NOMO-1 (cell line): ENCODE measurements at regions not wholly inside any gene's neighbourhood (a gene's known extent, or its start where the extent isn't known, plus 50 kb on each side); places are given as distances from the start of the nearest gene placed in this dataset.

Source experiments
- DNase-seq, 2 experiments: peaks; one replicate each; lab custom pipeline; 2025; ENCODE audit not compliant: unreplicated experiment in 2 of 2; lab: John Stamatoyannopoulos, UW

DNA sequence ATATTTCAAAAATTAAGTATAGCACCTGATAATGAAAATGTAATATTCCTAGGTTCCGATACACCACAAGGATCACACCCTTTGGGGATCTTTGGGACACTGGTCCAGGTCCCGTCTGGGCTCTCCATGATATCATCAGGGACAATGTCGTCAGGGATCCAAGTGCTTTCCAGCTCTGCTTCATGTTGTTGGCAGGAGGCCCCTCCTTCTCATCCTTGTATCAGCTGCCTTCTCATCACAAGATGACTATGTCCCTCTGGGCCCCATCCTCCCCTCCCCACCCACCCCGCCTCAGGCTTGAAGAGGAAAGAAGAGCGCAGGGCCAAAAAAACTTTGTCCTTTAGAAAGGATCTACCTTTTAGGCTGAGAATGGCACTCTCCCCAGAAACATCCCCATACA is 128.3 kb upstream of the KLF3 start:
- DNase-seq: no peak

DNA sequence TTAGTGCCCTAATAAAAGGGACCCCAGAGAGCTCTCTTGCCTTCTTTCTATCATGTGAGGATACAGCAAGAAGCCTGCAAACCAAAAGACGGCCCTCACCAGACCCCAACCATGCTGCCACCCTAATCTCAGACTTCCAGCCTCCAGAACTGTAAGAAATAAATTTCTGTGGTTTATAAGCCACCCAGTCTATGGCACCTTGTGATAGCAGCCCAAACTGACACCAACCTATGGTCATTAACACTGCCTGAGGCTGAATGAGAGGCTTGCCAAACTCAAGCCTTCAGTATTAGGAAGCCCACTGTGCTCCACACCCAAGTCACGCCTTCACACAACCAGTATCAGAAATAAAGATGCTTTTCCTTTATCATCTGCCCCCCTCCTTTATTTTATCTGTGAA is 127.3 kb upstream of the KLF3 start:
- no peak for DNase-seq

GRCh38 chr4:38537666-38538065 is 126.3 kb upstream of the KLF3 start:
- DNase-seq: no peak

DNA sequence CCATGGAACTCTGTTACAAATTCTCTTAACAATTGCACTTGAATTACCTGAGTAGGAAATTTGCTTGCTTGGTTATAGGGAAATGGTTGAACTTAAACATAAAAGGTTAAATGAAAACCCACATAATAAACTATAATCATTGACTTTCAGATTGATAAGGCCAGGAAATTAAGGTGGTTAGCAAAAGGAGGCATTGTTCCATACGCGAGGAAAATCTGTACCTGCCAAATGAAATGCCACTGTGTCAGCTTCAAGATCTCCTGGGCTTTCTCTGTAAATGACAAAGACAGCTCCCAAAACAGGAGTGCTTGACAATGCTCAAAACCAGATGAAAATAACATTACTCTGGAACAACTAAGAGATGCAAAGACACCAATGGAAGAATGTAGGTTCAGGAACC is 125.5 kb upstream of the KLF3 start:
- no peak for DNase-seq

- DNase-seq: no peak
Observed at GRCh38 chr4:38539501-38539900, 124.5 kb upstream of the KLF3 start.

- DNase-seq: no peak
Observed at GRCh38 chr4:38547052-38547451, 116.9 kb upstream of the KLF3 start.

DNA sequence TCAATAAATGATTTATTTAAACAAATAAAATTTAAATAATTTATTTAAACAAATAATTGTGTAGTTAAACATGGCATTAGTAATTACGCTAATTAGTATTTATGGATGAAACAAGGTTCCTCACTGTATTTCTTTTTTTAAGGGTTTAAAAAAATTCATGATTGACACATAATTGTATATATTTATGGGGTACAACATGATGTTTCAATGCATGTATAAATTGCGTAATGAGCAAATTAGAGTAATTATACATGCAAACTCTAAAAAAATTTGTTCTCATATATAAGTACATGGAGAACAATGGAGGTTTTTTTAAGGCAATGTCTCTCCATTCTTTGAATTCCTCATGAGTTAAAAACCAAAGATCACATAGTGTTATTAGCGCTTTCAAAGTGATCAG is 115.7 kb upstream of the KLF3 start:
- no peak for DNase-seq

DNA sequence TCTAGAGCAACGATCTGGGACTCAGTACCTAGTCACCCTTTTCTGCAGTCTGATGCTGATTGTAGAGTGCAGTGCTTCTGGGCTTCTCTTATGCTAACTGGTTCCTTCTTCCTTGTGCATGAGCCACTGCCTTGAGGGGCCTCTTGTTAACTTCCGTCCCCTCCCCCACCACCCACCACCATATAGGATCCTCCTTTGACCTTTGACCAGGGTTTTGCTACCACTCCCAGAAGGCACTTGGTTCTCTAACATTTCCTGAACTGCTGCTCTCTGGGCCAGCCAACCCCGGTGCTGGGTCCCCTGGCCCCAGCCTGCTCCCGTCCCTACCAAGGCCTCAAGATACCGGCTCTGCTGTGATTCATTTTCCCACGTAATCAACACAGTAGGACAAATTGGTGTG is 104.6 kb upstream of the KLF3 start:
- peak in 1 of 2 experiments; percentile 8 for DNase-seq

- DNase-seq: no peak
Observed at GRCh38 chr4:38560340-38560739, 103.7 kb upstream of the KLF3 start.

DNA sequence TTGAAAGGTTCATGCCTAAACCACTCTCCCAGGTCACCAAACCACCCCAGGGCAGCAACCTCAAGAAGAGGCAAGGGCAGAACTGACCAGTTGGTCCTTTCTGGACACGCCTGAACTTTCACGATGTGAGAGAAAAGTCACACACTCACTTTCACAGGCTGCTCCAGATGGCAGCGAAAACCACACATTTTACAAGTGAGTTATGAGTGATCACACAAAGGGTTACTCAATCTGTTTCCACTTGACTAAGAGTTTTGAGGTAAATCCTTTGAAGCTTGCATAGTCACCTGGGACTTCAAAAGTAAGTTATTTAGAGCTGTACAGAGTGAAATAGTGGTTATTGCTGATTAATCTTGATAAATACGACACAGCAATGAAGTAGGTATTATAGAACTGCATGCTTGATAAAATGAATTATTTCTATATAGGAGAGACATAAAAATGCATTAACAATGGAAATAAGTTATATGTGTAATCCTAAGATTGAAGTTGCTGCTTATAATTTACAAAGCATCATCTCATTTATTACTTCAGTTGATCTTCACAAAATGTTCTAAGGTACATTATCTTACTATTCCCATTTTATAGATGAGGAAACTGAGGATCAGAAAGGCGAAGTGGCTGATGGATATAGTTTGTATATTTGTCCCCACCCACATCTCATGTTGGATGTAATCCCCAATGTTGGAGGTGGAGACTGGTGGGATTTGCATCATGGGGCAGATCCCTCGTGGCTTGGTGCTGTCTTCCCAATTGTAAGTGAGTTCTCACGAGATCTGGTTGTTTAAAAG is 103.0 kb upstream of the KLF3 start:
- DNase-seq: peak in 1 of 2 experiments; percentile 27

DNA sequence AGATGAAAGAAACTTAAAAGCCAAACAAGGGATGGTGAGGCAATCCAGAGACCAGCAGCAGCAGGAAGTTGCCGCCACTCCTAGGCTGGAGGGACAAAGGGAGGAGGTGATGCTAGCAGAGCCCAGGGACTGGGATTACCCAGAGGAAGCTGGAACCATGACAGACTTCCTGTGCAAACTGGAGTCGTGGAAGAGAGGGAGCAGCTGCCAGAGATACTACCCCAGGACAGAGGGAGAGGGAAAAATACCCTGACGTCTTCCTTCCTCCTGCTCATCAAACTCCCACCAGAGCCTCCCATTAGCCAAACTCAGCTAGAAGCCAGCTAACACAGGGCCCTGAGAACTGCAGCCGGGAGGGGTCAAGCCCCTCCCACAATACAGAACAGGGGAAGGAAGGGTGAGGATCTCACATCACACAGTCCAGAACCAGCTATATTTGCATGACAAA is 101.2 kb upstream of the KLF3 start:
- DNase-seq: no peak

GRCh38 chr4:38563707-38564495 is 100.1 kb upstream of the KLF3 start:
- no peak for DNase-seq

- DNase-seq: no peak
Observed at GRCh38 chr4:38565271-38566199, 98.5 kb upstream of the KLF3 start.

GRCh38 chr4:38566806-38567398 is 97.1 kb upstream of the KLF3 start:
- no peak for DNase-seq

- DNase-seq: no peak
Observed at GRCh38 chr4:38567457-38567856, 96.5 kb upstream of the KLF3 start.

DNA sequence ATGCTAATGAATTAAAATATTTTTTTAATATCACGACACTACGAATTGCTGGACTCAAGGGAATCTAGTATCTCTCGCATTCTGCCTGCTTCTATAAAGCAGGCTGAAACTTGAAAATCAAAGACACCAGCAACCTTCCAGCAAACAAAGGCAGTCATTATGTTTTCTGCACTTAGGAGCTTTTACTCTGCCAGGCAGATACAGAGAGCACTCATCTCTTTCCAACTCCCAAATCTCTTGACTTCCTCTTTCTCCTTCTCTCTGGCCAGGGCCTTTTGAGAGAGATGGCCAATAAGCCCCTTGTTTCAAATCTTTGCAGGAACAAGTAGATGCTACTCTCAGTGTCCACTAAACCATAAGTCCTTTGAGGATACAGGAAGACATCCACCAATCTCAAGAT is 95.2 kb upstream of the KLF3 start:
- DNase-seq: no peak

DNA sequence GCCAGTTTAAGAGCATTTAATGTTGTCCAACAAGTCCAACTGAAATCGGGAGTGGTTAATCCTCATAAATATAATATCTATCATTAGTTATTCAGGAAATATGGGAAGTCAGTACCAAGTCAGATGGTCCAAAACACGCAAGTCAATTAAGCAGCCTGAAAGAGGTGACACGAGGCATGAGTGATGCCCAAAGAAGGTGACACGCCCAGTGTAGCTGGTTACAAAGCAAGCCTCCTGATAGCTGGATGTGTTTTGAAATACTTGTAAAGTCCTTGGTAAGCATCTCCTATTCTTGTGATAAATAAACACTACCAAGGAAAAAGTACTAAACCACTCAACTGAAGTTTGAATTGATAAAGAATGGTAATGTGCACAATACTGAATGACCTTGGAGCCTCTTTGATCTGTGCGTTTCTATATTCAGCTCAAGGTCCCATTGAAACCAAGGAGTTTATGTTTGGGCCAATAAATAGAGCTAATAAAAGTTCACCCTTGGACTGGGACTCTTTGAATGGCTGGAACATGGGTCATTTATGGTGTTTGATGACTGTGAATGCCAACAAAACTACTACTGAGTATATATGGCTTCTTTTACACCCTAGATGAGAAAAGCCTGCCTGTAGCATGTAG is 93.2 kb upstream of the KLF3 start:
- no peak for DNase-seq

GRCh38 chr4:38572793-38573192 is 91.2 kb upstream of the KLF3 start:
- DNase-seq: no peak

- DNase-seq: peak in 1 of 2 experiments; percentile 25
Observed at GRCh38 chr4:38574559-38575333, 89.3 kb upstream of the KLF3 start.
